ENCODE measurements at regions not wholly inside any gene's neighbourhood (a gene's known extent, or its start where the extent isn't known, plus 50 kb on each side); places are given as distances from the start of the nearest gene placed in this dataset.

GRCh38 chr11:127412722-127413380 lies 412.3 kb upstream of the KIRREL3 start:
- Histone ChIP-seq H3K9me2 (no peaks in the 10 kb centered on the region), H2AFZ (ENCODE audit: low read depth) (no peak overlapping the region), H3K36me3 (replicated peaks in 1 of 2; ENCODE audit: control insufficient read depth in 1 of 2, insufficient read depth in 2 of 2, low read length in 1 of 2) (no peaks in the 10 kb centered on the region), H3K27ac (ENCODE audit: low read depth in 2 of 2, low read length in 1 of 2) (no peak overlapping the region), H3K79me2 (ENCODE audit: insufficient read depth) (no peaks in the 10 kb centered on the region), H3K4me1 (ENCODE audit: control insufficient read depth in 1 of 2, insufficient read depth in 2 of 2, low read depth in 1 of 2, low read length in 1 of 2) (no peaks in the 10 kb centered on the region), H3K4me2 (no peak overlapping the region), H3K9ac (no peak overlapping the region), H3K9me3 (no peaks in the 10 kb centered on the region), H3K4me3 (ENCODE audit: low read depth in 2 of 2, low read length in 1 of 2) (no peak overlapping the region), H3F3A (replicated peaks; ENCODE audit: insufficient read depth) (no peaks in the 10 kb centered on the region), H3K27me3 (ENCODE audit: insufficient read depth) (no peaks in the 10 kb centered on the region), H4K20me1 (ENCODE audit: insufficient read depth) (no peaks in the 10 kb centered on the region)
- WGBS (ENCODE audit: low lambda C conversion rate), result 24% methylated on average over 10 of the region's 11 CpGs
- no peak for DNase-seq
- TF ChIP-seq EZH2phosphoT487 (IDR thresholded peaks at IDR 0.05; ENCODE audit: borderline replicate concordance, low read depth), result no peak
- no peak for TF ChIP-seq RAD21 (IDR thresholded peaks at IDR 0.05; ENCODE audit: low read length)
- no peak for TF ChIP-seq NRF1 (IDR thresholded peaks at IDR 0.05; ENCODE audit: low read depth, low read length)
- no peak for TF ChIP-seq POLR2AphosphoS5 (IDR thresholded peaks at IDR 0.05; ENCODE audit: low read depth, low read length)
- TF ChIP-seq MXI1 (IDR thresholded peaks at IDR 0.05; ENCODE audit: low read depth, low read length), result no peak
- TF ChIP-seq CHD2 (IDR thresholded peaks at IDR 0.05; ENCODE audit: low read length, partially characterized antibody), result no peak
- no peak for TF ChIP-seq REST (IDR thresholded peaks at IDR 0.05; ENCODE audit: low read depth, low read length)
- no peak for TF ChIP-seq FOSL2 (IDR thresholded peaks at IDR 0.05; ENCODE audit: borderline replicate concordance, low read depth)
- TF ChIP-seq TEAD4 (IDR thresholded peaks at IDR 0.05; ENCODE audit: borderline replicate concordance, insufficient read depth), result no peak
- TF ChIP-seq RCOR1 (IDR thresholded peaks at IDR 0.05; ENCODE audit: low read length), result no peak
- TF ChIP-seq GABPA (IDR thresholded peaks at IDR 0.05; ENCODE audit: low read depth), result no peak
- no peak for TF ChIP-seq GATA2 (CRISPR knock-in tag; IDR thresholded peaks at IDR 0.05)
- ChIA-PET POLR2A (no interaction called here), CTCF (no interaction called here)

GRCh38 chr11:127412234-127412633 lies 411.7 kb upstream of the KIRREL3 start:
- Histone ChIP-seq H3K27me3 (ENCODE audit: insufficient read depth) (no peaks in the 10 kb centered on the region), H3K9me3 (no peaks in the 10 kb centered on the region), H3K79me2 (ENCODE audit: insufficient read depth) (no peaks in the 10 kb centered on the region), H3K4me3 (ENCODE audit: low read depth in 2 of 2, low read length in 1 of 2) (no peak overlapping the region), H2AFZ (ENCODE audit: low read depth) (no peak overlapping the region), H3K36me3 (replicated peaks in 1 of 2; ENCODE audit: control insufficient read depth in 1 of 2, insufficient read depth in 2 of 2, low read length in 1 of 2) (no peaks in the 10 kb centered on the region), H3K4me2 (no peak overlapping the region), H4K20me1 (ENCODE audit: insufficient read depth) (no peaks in the 10 kb centered on the region), H3K9me2 (no peaks in the 10 kb centered on the region), H3K27ac (ENCODE audit: low read depth in 2 of 2, low read length in 1 of 2) (no peak overlapping the region), H3K9ac (no peak overlapping the region), H3K4me1 (ENCODE audit: control insufficient read depth in 1 of 2, insufficient read depth in 2 of 2, low read depth in 1 of 2, low read length in 1 of 2) (no peaks in the 10 kb centered on the region), H3F3A (replicated peaks; ENCODE audit: insufficient read depth) (no peaks in the 10 kb centered on the region)
- DNase-seq, result no peak
- CTCF ChIA-PET, result no interaction called here
- POLR2A ChIA-PET, result no interaction called here
- TF ChIP-seq NRF1 (IDR thresholded peaks at IDR 0.05; ENCODE audit: low read depth, low read length) (no peak), GABPA (IDR thresholded peaks at IDR 0.05; ENCODE audit: low read depth) (no peak), EZH2phosphoT487 (IDR thresholded peaks at IDR 0.05; ENCODE audit: borderline replicate concordance, low read depth) (no peak)
- no CpG with 5 or more reads among the region's 8 CpGs for WGBS (ENCODE audit: low lambda C conversion rate)

Measured in SK-N-SH (cell line).